ENCODE measurements at regions not wholly inside any gene's neighbourhood (a gene's known extent, or its start where the extent isn't known, plus 50 kb on each side); places are given as distances from the start of the nearest gene placed in this dataset.
"Not testable (repeated sequence)": the region's sequence is repeated elsewhere in the genome, so short reads cannot be mapped to it uniquely, and the experiment has no call there.

DNA sequence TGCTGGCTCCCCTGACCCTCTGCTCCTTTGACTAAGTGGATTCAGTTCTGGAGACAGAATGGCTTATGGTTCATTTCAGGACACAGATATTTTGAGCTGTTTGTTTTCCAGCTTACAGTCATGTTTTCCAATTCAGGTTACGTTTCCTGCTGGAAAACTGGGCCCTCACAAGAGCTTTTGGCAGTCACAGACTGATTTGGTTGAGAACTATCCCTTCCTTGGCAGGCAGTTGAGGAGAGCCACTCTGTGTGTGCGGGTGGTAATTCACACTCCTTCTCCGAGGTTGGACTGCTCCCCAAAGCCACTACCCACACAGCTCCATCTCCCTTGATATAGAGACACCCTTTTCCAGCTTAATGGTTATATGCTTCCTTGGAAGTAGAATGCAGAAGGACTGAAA lies 534.5 kb downstream of the TMEM38B start:
- DNase-seq (ENCODE audit: low spot score) = peak; percentile 51

DNA sequence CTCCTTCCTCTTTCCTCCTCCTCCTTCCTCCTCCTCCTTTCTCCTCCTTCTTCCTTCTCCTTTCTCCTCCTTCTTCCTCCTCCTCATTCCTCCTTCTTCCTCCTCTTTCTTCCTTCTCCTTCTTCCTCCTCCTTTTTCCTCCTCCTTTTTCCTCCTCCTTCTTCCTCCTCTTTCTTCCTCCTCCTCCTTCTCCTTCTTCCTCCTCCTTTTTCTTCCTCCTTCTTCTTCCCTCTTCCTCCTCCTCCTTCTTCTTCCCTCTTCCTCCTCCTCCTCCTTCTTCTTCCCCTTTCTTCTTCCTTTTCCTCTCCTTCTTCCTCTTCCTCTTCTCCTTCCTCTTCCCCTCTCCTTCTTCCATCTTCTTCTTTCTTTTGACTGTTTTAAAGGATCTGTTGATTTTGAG lies 538.8 kb downstream of the TMEM38B start:
- DNase-seq (ENCODE audit: low spot score) = no peak

DNA sequence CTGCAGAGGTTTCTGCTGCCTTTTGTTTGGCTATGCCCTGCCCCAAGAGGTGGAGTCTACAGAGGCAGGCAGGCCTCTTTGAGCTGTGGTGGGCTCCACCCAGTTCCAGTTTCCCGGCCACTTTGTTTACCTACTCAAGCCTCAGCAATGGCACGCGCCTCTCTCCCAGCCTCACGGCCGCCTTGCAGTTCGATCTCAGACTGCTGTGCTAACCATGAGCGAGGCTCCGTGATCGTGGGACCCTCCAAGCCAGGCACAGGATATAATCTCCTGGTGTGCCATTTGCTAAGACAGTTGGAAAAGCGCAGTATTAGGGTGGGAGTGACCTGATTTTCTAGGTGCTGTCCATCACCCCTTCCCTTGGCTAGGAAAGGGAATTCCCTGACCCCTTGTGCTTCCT lies 566.6 kb downstream of the TMEM38B start:
- DNase-seq (ENCODE audit: low spot score) = not testable (repeated sequence)

DNA sequence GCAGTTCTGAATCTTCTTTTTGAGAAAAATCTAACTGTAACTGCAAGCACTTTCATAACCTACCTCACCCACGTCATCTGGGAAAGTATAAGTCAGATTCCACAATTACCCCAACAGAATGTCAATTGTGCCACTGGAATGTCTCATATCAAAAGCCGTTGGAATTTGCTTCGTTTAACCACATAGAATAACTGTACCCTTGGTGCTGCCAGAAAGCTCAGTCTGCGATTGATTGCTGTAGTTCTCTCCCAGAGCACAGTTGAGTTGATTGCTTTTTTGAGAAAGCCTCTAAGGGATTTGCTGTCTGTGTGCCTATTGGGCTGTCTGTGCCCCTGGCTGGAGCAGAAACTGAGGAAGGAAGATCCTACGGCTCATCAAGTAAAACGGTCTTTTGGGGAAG lies 583.6 kb downstream of the TMEM38B start:
- no peak for DNase-seq (ENCODE audit: low spot score)

DNA sequence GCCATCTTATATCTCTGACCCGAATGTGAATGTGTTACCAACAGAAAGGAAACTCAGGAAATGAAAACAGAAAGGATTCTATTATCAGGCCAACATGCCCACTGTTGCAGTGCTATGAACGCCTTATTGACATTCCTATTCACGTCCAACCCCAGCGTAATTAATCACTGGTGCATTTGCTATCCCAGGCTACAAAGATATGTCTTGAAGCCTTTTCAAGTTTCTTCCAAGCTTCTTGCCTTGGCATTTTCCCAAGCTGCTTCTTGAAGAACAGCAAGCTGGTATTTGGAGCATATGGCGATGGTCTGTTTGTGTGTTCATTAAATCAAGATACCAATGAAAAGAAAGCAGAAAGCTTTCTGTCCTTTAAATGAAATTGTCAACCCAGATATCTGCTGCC lies 579.2 kb upstream of the ZNF462 start:
- DNase-seq (ENCODE audit: low spot score) = peak; percentile 58

DNA sequence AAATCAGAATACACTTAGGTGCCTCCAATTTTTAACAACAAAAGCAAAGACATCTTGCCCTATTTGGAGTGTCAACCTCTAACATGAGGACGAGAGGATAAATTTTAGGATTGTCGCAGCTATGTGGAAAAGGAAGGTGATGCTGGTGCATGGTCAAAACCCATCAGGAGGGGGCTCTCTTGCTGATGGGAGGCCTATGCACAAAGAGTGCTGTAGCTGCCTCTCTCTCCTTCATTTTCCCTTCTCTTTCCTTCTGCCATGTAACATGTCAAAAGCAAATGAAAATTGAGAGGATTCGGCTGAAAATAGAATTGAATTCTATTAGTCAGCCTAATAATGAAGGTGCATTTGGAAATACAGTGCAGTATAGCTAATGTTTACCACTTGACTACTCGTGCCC lies 578.7 kb upstream of the ZNF462 start:
- DNase-seq (ENCODE audit: low spot score) = peak; percentile 59

DNA sequence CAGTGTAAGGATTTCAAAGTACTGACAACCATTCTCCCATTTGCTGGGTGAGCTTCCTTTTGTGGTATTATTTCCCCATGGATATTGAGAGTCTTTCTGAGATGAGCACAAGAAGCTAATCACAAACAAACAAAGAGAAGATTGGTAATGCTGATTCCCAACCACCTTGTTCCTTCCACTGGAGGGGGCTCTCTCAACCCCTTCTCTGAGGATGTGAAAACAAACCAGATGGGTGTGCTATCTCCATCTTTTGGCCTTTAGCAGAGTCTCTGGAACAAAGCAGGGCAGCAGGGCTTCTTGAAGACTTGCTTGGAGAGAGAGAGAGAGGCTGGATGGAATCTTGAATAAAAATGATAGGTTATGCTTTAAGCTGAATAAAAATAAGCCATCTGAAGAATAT lies 576.7 kb upstream of the ZNF462 start:
- DNase-seq (ENCODE audit: low spot score) = peak; percentile 90

DNA sequence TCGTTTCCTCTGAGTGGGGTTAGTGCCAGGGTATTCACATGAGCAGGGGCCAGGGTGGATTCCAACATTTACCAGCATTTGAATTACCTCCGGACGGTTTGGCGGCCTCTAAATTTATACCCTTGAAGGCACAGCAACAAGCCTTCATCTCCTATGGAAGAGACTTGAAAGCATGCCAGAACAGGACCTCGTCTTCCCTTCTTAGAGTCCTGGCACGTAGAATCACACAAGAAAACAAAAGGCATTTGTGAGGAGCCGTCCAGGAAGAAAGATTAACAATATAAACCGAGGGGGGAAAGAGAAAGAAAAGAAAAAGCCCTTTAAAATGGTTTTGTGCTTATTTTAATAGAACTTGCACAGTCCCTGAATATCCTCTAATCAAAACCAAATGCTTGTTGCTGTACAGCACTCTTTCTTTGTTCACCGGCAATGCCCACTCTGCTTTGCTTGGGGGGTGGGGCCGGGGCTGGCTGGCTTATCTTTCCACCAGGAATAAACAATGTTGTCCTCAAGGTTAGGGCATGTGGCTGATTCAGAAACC lies 575.8 kb upstream of the ZNF462 start:
- peak; percentile 80 for DNase-seq (ENCODE audit: low spot score)

DNA sequence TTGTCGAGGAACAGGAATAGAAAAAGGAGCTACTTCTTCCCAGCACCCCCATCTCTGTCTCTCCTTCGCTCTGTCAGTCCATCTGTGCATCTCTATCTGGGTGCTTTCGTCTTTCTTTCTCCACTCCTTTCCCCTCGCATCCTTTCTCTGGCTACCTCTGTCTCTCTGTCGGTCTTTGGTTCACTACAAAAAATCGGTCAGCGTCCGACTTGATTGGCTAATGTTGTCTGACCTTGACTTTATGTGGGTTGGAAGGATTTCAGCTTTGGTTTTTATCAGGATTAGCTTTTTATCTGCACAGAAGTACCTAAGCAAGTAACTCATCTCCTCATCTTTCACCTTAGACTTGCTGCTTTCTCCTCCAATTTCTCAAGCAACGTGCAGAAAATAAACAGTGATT lies 575.2 kb upstream of the ZNF462 start:
- no peak for DNase-seq (ENCODE audit: low spot score)

DNA sequence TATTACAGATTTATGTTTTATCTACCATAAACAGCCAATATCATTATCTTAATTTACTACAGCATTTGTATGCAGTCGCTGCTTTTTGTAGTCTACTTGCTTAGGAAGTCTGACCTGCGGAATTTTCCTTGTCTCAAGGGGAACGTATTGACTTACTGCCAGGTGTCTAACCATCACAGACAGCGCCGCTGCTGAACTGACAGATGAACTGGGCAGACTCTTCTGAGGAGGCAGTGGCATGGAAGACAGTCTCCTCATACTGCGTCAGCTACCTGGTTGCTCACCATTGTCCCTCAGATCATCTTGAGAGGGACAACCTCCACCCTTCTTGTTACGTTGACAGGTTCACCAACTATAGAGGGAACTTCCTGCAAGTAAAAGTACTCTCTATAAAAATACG lies 574.3 kb upstream of the ZNF462 start:
- no peak for DNase-seq (ENCODE audit: low spot score)

DNA sequence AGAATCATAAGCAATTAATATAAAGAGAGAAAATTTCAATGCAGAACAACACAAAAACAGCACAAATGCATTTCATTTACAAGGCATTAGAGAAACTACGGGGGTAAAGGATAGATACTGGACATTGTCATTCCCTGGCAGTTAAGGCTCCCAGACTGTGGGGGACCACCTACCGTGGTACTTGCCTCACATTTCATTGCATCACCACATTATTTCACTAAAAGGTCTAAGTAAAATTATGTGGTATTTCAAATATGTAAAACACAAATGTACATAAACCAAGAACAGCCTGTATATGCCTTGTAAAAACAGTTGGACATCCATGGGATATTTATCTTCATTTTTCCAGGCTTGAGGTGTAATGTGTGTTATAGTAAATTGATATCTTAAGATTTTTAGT lies 571.2 kb upstream of the ZNF462 start:
- DNase-seq (ENCODE audit: low spot score) = no peak

DNA sequence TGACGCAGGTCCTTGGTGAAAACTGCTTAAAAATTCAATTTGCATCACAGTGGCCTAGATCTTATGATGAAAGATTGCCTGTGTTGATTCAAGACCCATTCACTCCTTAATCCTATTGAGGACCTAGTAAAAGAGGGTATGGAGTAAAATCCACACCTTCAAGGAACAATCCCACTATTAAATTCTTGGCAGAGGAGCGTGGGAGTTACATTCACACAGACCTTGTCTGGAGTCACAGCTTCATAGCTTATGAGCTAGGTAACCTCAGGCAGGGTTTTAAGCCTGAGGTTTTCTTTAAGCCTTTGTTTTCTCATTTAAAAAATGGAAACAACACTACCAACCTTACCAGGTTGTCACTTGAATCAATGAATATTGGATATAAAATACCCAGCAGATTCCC lies 566.5 kb upstream of the ZNF462 start:
- no peak for DNase-seq (ENCODE audit: low spot score)

DNA sequence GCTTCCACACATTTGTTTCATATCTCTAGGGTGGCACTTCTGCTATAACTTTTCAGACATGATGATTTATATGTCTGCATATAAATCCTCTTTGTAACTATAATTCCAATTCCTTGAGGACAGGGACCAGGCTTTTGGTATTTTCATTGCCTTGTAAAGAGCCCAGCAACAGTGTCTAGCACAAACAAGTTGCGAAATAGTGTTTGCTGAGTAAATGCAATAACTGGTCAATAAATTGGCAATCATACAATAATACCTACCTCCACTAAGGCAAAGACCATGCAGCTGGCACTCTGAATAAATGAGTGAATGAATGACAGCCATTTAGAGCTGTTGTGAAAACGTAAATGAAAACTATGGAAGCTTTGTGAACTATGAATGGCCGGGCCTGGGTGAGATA lies 564.0 kb upstream of the ZNF462 start:
- DNase-seq (ENCODE audit: low spot score) = no peak

DNA sequence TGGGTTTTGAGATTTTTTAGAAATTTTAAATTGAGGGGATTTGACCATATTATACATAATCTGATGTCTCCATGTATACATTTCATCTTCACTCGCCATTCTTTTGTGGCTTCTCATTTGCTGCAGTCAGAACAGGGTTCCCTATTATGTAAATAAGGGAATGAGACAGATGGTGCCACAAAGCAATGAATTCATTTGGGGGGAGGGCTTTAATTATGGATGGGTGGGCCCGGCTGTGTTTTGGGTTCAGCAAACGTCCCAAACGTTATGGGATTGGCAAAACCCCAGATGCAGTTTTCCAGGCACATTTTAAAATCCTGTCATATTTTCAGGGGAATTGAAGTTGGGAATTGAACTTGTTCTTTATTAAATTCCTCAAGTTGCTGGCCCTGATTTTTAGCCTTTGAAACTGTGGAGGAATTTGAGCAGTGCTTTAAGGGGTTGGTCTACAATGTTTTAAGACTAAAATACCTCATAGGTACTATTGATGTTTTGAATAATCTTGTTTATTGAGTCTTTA lies 558.5 kb upstream of the ZNF462 start:
- no peak for DNase-seq (ENCODE audit: low spot score)

DNA sequence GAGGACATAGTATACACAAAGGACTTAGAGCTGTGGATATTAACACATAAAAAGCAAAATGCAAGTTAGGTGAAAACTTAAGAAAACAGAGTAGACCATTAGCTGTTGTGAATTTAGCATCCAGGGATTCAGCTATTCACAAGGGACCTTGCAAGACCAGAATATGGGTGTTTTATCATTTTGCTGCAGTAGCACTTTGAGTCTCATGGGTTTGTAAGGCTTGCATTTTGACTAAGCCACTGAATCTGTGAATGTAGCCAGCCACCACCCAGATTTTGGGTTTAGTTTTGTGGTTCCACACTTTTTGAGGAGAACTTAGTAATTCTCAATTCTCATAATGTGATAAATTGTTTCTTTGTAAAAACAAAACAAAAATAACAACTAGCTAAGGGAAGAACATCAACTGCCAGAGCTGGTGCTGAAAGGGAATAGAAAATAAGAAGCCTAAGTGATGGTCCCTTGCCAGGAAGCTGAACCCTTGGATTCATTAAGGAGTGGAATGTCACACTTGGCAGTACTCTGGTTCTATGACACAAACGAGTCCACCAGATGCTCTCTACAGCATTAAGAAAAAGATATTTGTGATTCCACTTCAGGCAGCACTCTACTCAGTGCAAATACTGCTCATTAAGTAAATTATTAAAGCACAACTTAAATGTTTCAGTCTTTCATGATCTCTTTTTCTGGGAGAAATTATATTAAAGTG lies 557.4 kb upstream of the ZNF462 start:
- peak; percentile 69 for DNase-seq (ENCODE audit: low spot score)

DNA sequence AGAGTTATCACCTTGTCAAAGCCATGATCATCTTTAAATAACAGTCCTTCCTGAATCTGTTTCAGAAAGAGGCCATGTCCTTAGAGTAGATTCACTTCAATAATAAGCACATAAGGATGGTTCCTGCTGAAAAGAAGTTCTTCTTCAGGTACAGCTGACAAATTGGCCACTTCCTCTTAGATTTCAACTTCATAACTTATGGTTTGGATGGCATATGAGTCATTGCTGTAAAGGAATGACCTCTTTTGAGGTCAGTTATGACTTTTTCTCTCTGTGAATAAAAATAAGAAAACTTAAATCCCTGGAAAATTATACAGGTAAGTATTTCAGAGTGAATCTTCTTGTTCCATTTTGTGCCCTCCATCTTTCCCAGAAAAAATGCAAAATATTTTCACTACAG lies 555.3 kb upstream of the ZNF462 start:
- DNase-seq (ENCODE audit: low spot score) = no peak

DNA sequence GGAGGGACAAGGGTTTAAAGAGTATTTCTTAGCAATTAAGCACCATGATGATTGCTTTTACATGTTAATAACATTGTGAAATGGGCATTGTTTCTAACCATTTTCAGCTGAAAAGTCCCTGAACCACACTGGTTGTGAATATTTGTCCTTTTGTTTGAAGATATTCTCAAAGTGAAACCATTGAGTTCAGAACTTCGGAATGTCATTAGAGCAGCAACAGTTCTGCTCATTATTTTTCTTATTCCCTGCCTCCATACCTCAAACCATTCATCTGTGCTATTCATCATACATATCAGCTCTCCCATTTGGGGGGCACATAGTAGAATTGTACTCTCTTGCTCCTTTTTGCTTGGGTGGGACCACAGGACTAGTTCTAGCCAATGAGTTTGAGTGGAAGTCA lies 553.0 kb upstream of the ZNF462 start:
- DNase-seq (ENCODE audit: low spot score) = no peak

DNA sequence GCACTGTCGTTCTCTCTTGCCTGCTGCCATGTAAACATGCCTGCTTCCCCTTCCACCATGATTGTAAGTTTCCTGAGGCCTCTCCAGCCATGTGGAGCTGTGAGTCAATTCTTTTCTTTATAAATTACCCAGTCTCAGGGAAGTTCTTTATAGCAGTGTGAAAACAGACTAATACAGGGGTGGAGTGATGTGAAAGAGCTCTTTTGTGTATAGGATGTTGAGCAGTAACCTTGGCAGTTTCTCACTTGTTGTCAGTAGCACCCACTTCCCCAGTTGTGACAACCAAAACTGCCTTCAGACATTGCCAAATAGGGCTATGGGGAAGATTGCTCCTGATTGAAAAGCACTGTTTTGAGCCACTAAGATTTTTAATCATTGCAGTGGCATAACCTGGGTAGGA lies 552.2 kb upstream of the ZNF462 start:
- DNase-seq (ENCODE audit: low spot score) = no peak

DNA sequence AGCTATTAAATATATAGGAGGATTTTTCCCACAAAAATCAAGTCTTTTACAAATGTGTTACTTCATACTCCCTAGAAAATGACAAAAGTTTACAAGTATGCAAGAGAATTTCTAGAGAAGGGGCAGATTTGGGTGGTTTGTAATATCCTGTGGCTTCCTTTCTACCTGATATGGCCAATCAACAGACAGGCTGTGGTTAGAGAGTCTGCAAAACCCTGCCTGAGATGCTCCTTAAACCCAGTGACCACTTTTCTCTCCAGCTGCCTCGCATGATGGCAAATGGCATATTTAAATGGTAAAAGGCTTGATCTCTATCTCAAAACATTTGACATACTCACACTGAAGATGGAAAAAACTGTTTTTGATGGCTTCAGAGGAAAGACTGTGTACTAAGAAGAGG lies 550.1 kb upstream of the ZNF462 start:
- DNase-seq (ENCODE audit: low spot score) = no peak

DNA sequence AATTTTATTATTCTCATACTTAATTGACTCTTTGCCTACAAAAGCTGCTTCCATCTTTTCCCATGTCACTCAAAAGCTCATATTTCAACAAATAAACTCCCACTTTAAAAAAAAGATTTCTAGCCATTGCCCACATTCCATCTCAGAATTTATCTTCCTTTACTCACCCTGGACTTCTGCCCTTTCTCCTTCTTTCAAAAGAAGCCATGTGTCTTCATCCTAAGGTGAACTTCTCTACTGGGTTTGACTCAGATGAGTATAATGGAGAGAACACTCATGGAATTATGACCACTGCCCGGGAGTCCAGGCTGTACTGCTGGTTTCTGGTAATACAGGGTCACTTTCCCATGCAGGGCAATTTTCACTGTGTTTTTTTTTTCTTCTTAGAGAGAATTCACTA lies 548.5 kb upstream of the ZNF462 start:
- no peak for DNase-seq (ENCODE audit: low spot score)

DNA sequence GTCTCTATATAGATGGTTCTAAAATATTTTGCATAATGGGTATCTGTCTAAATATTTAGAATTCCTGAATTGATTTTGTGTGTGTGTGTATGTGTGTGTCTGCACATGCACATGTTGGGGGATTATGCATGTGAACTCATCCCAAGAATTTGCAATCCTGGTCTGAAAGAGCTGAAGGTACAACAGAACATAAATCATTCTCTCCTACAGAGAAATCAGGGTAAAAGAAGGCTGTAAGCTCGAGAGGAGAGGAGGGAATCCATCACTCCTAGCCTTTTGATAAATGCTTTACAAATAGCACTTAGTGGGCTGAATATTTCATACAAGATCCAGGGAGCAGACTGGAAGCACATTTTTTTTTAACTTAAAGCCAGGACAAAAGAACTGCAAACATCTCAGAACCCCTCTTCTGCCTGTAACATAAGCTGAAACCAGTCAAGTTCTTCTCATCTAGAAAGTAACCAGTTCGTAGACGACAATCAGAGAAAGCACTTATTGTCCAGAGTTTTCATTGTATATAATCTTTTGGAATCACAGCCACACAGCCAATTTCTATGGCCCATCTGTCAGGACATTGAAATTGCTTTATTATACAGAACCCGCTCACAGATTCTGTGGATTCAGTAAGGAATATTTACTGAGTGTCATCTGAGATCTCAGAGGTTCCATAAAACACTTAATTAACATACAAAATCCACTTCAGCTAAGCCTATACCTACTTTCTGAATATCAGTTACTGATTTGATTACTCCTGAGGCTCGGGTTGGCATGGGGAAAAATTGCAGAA lies 541.4 kb upstream of the ZNF462 start:
- DNase-seq (ENCODE audit: low spot score) = no peak

DNA sequence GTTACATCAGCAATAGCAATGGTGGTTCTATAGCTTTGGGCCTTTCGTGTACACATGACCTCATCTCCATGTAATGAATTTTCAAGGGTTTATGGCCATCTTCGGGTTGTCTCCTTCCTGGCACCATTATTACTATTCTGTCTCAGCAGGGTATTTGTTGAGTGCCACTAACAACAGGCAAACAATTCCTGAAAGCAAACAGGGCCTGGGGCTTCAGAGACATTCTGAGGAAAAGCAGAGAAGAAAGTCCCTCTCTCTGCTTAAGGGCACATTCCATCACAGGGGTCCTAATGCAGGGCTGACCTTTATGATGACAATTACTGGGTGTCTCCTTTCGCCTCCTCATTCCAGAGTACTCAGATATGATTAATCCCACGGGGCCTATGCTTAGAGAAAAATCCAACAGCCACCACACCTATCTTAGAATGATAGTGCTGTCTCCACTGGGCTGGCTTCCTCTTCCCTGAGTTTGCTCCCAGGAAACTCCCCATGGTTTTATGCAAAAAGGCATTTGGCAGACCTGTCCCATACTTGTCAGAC lies 540.2 kb upstream of the ZNF462 start:
- DNase-seq (ENCODE audit: low spot score) = no peak

DNA sequence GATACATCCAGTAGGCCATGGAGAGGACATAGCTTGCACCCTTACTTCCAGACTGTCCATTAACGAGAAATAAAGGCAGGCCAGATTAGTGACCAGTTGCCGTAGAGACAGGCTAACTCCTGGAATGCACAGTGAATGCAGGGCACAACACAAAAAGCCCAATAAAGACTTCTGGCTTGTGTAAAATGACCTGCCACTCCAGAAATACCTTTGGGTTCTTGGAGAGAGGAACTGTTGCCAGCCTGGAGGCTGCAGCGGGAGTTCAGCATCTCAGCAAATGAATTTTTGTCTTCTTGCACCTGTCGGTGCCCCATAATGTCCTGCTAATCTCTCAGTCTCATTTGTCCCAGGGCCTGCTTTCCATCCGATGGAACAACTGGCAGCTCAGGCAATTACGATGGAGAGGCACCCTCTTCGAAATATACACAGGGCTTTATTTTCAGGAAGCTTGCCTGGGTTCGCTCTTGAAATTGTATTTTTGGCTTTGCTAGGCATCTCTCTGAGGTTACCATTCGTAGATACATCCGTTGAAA lies 538.8 kb upstream of the ZNF462 start:
- no peak for DNase-seq (ENCODE audit: low spot score)

All from pons (tissue), 1 donor.